Astrocyte of the cerebellum (primary cell): ENCODE measurements at regions not wholly inside any gene's neighbourhood (a gene's known extent, or its start where the extent isn't known, plus 50 kb on each side); places are given as distances from the start of the nearest gene placed in this dataset.

Experiments
- DNase-seq: peaks from one replicate; pipeline ENCODE4 v3.0.0-alpha.2; 2011; ENCODE audit warnings: low read depth
- H3K4me3 ChIP-seq: 2 replicates; pipeline ENCODE4 v1.5.1; 2011; ENCODE audit warnings: mild to moderate bottlenecking, low read depth, low read length, moderate library complexity
- CTCF ChIP-seq: IDR thresholded peaks from 2 replicates; pipeline ENCODE4 v1.5.1; 2012; ENCODE audit warnings: low read length, low read depth, moderate library complexity, mild to moderate bottlenecking; ENCODE audit errors: missing control alignments
- in situ Hi-C: cut with HindIII; loops from 2 replicates; pipeline ENCODE4 v1.10.0; 2017; ENCODE audit warnings: low sequenced_read_pairs

- TF ChIP-seq CTCF, result no peak
- in situ Hi-C loops, result no loop called here
- no peak for DNase-seq
- H3K4me3 ChIP-seq, result no peak overlapping the region
Observed at GRCh38 chr3:156764751-156765150, 61.4 kb upstream of the LEKR1 start.

DNA sequence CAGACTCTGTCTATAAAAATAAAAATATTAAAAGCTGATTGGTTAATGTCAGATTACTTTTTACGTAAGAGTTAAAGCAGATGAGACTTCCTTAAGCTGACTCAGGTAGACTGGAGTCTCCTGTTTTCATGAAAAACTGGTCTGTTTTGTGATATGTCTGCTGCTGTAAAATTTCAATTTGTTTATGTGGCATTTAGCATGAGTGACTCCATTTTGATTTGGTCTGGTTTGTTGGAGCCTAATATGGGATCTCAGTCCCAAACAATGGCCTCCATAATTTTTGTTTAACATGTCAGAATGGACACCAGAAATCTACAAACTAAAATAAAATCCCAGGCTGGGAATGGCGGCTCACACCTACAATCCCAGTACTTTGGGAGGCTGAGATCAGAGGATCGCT is 57.8 kb upstream of the LEKR1 start:
- TF ChIP-seq CTCF, result no peak
- no peak for DNase-seq
- in situ Hi-C loops, result no loop called here
- no peak overlapping the region for H3K4me3 ChIP-seq

DNA sequence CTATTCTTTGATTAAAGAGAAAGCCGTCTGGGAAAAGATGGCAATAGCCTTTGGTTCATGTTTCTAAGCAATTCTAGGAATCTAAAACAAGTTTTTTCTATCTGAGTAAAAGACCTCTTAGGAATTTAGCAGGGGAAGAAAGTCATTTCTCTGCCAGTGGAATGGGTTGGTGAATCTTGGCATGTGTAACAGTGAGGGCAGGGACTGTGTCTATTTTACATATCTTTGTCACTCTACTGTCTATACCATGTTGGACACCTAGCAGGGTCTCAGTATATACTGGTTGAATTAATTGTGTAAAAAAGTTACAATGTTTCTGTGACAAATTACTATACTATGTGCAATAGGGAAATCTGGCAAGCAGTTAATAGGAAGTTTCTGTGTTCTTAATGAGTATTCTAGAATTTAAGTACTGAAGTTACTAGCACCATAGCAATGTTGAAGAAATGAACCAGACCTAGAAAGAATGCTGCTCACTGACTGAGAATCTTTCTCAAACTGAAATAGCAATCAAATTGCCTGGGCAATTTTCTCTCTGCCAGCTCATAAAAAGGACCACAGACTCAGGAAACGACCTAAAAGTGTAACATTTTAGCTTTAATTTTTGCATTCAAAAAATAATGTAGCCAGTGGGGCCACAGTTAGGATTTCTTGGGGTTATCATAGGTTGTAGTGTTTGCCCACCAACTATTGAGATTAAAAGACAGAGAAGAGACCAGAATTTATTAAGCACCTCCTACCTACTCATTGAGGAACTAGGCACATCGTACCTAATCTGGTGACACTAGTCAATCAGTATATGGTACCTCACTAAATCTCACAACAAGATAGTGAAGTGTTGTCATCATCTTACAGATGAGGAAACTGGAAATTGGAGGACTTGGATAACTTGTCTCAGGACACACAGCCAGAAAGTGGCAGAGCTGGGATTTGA is 56.2 kb upstream of the LEKR1 start:
- no peak for TF ChIP-seq CTCF
- no peak overlapping the region for H3K4me3 ChIP-seq
- in situ Hi-C loops, result no loop called here
- no peak for DNase-seq

DNA sequence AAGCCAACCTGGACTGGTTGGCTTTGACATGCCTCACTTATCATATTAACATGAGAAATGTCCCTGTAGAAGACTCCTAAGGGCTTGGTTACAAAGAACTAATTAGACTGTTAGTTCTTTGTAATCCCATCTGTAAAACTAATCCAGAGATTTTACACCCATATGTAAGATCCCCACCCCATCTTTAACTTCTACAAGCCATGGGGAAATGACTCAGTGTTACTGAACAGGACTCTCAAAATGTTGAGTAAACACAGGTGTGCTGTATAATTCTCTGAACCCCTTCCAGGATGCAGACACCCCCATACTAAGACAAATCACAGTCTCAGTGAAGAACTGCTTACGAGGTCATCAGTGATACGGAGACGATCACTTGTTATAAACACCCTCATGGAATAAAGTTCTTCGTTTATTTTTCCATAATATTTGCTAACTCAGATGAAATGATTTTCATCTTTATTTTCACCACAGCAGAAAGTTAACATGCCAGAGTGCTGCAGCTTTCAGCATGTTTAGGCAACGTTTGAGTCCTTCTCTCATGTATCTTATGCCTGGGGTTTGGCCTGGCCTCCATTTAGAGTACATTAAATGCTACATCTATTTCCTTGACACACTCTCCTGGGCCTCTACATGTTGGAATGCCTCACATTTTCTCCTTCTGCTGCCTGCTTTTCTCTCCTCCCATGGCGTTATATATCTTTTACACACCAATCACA is 55.3 kb upstream of the LEKR1 start:
- TF ChIP-seq CTCF, result no peak
- in situ Hi-C loops, result no loop called here
- H3K4me3 ChIP-seq, result no peak overlapping the region
- DNase-seq, result no peak

- in situ Hi-C loops, result no loop called here
- no peak for DNase-seq
- no peak for TF ChIP-seq CTCF
Observed at GRCh38 chr3:156772588-156773206, 53.5 kb upstream of the LEKR1 start.

DNA sequence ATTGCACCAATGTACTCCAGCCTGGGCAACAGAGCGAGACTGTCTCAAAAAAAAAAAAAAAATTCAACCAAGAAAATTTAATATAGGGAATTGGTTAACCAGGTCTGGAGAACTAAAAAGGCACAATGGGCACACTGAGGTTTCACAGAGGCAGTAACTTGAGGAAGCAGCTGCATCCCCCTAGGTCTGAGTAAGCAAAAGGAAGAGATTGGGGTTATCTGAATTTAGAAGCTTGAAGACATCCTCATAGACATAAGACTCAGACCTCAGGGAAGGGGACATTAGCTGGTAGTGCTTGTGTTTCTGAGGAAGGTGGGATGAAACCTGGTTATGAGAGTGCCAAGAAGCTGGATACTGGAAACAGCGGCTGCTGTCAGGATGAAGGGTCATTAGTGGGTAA is 50.1 kb upstream of the LEKR1 start:
- in situ Hi-C loops, result no loop called here
- no peak overlapping the region for H3K4me3 ChIP-seq
- no peak for DNase-seq
- no peak for TF ChIP-seq CTCF

More at GRCh38 chr3:156772588-156773206, 53.5 kb upstream of the LEKR1 start:
- no peak overlapping the region for H3K4me3 ChIP-seq
